GF-D8 (cell line): ENCODE measurements at regions not wholly inside any gene's neighbourhood (a gene's known extent, or its start where the extent isn't known, plus 50 kb on each side); places are given as distances from the start of the nearest gene placed in this dataset.
"Not testable (repeated sequence)": the region's sequence is repeated elsewhere in the genome, so short reads cannot be mapped to it uniquely, and the experiment has no call there.

Experiments
- DNase-seq: peaks from one replicate; lab custom pipeline; 2025; lab: John Stamatoyannopoulos, UW

GRCh38 chr7:86202833-86203232 lies 440.9 kb upstream of the GRM3 start:
- DNase-seq, result no peak

DNA sequence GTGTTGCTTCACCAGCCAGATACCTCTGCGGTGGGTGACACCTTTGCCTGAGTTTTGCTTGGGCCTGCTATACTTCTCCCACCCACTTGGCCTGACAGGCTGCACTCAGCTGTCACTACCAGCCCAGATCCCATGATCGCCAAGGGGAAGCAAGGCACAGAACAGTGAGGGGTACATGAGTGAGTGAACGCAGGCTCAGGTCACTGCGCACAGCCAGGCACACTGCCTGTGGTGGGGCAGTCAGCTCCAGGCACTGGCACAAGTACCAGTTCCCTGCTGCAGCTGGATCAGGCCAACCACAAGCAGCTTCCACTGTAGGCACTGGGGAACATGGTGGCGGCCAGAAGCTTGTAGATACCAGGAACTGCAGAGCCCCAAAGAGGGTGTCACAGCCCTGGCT lies 441.9 kb upstream of the GRM3 start:
- no peak for DNase-seq

GRCh38 chr7:86199881-86200614 lies 443.7 kb upstream of the GRM3 start:
- no peak for DNase-seq

- no peak for DNase-seq
Observed at GRCh38 chr7:86190351-86190750, 453.4 kb upstream of the GRM3 start.

DNA sequence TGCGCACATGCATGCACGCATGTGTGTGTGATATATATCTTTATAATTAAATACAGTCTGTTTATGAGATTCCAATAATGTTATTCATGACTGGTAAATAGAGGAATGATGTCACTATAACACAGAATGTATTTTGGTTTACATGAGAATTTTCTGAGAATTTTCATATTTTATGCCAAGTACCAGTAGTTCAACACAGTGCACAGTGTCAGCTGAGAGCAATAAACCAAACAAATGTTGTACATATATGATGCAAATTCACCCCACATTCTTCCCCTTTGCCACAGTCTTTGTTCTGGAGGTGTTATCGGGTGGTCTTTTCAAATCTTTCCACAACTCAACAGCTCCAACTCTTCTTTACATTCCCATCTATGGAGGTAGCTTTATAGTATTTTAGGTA lies 462.2 kb upstream of the GRM3 start:
- DNase-seq, result no peak

- no peak for DNase-seq
Observed at GRCh38 chr7:86164827-86165226, 478.9 kb upstream of the GRM3 start.

GRCh38 chr7:86158111-86158510 lies 485.6 kb upstream of the GRM3 start:
- DNase-seq, result no peak

DNA sequence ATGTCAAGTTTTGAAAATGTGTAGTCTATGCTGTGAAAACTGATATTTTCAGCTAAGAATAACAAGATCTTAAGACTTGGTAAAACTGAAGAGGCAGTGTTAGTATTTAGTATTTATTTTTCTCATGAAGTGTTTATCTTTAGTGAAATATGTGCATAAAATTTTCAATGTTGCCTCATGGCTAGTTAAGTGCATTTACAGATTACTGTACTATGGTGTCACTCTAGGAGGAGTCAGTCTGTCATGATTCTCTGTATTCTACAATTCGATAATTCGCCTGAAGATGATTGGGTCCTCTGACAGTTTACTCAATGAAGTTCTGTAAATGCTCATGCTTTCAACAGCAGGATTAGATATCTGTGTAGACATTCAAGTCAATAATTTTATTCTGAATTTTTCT lies 488.1 kb upstream of the GRM3 start:
- no peak for DNase-seq

DNA sequence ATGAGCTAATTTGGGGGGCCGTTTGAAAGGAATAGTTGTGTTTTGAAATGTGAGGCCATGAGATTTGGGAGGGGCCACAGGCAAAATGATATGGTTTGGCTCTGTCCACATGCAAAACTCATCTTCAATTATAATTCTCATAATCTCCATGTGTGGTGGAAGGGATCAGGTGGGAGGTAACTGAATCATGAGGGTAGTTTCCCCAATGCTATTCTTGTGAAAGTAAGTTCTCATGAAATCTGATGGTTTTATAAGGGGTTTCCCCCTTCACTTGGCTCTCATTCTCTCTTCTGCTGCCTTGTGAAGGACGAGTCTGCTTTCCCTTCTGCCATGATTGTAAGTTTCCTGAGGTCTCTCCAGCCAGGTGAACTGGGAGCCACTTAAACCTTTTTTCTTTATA lies 490.8 kb upstream of the GRM3 start:
- no peak for DNase-seq

DNA sequence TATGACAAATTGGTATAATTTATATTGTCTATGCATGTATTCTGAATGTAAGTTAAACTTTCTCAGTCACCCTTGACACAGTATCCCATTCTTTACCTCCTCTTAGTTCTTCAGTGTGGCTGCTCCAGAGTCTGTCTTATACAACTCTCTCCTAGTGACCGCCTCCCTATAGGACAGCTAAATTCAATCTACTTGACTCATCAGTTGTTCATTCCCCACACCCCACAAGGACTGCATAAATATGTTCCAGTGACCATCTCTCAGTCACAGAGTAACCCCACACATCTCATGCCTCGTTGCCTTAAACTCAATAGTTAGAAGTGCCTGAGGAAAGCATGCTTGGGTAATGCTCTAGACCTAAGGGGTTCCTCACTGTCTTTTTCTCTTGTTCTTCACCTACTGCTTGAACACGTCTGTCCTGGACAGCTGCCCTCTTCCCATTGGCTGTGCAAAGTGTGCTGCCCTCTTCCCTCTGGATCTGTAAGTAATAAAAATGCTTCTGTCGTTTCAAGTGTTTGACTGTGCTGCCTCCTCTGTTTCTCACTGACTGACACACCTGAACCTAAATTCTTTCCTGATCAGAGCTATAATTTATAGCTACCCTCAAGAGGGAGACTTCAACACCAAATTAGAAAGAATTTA lies 494.6 kb upstream of the GRM3 start:
- no peak for DNase-seq

DNA sequence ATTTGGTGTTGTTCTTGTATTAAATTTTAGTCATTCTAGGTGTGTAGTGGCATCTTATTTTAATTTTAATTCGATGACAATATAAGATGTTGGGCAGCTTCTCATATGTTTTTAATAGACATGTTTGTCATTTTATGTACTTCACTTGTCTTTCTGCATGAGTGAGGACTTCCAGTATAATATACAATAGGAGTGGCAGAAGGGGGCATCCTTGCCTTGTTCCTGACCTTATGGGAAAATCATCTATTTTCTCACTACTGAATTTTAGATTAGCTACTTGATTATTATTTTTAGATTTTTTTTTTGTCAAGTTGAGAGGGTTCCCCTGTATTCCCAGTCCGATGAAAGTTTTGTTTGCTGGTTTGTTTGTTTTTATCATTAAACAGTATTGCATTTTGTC lies 495.2 kb upstream of the GRM3 start:
- no peak for DNase-seq

DNA sequence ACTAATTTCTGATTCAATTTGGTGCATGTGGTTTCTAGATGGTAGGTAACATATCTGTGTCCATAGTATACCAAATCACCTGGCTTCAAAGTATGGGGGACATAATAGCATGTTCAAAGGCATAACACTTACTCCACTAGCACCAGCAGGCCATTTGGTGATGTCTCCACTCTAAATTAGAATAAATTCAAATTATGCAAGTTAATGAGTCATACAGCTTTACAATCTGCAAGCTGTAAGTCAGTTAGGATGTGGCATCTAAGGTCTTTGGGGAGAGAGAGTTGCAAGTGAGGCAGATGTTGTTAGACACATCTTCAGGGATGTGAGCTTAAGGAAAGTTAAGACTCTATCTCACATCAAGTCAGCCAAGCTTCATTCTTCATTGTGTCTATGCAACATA lies 506.4 kb upstream of the GRM3 start:
- no peak for DNase-seq

DNA sequence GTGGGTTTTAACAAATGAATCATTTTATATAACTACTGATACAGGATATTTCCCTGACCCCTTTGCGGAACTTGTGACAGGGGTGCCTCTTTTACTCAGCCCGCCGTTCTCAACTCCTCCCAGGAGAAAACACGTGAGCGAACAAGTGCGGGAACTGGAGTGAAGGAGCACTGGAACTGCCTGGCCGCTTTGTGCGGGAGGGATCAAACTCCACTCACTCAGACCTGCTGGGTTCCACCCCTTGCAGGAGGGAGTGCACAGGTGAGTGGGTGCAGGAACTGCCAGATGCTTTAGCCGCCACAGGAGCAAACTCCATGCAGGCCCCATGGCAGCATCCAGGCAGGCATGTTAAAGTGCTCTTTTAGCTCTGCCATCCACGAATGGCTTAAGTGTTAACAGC lies 513.4 kb upstream of the GRM3 start:
- DNase-seq, result no peak

- DNase-seq, result no peak
Observed at GRCh38 chr7:86123476-86123875, 520.2 kb upstream of the GRM3 start.

DNA sequence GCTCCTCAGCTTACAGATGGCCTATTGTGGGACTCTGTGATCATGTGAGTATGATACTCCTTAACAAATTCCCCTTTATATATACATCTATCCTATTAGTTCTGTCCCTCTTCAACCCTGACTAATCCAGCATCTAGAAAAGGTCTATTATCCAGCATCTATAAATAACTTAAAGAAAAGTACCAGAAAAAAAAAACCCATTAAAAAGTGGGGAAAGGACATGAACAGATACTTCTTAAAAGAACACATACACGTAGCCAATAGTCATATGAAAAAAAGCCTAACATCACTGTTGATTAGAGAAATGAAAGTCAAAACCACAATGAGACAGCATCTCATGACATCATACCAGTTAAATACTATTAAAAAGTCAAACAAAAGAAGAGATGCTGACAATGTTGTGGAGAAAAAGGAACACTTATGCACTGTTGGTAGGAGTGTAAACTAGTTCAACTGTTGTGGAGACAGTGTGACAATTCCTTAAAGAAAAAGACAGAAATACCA lies 549.5 kb upstream of the GRM3 start:
- DNase-seq, result no peak

GRCh38 chr7:86091369-86091768 lies 552.3 kb upstream of the GRM3 start:
- no peak for DNase-seq

GRCh38 chr7:86089455-86089854 lies 554.3 kb upstream of the GRM3 start:
- no peak for DNase-seq

GRCh38 chr7:86064572-86064971 lies 579.1 kb upstream of the GRM3 start:
- DNase-seq, result not testable (repeated sequence)

GRCh38 chr7:86058649-86059048 lies 585.1 kb upstream of the GRM3 start:
- DNase-seq, result no peak

DNA sequence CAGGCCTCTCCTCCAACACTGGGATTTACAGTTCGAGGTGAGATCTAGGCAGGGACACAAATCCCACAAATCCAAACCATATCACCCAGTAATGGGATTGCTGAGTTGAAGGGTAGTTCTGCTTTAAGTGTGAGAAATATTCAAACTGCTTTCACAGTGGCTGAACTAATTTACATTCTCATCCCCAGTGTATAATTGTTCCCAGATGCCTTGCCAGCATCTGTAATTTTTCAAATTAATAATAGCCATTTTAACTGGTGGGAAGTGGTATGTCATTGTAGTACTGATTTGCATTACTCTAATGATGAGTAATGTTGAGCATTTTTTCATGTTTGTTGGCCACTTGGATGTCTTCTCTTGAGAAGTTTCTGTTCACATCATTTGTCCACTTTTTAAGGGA lies 592.8 kb upstream of the GRM3 start:
- no peak for DNase-seq

GRCh38 chr7:86049910-86050309 lies 593.8 kb upstream of the GRM3 start:
- DNase-seq, result no peak

DNA sequence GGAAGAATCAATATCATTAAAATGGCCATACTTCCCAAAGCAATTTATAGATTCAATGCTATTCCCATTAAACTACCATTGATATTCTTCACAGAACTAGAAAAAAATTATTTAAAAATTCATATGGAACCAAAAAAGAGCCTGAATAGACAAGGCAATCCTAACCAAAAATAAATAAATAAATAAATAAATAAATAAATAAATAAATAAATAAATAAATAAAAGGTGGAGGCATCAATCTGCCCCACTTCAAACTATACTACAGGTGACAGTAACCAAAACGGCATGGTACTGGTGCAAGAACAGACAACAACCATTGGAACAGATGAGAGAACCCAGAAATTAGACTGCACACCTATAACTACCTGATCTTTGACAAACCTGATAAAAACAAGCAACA lies 598.5 kb upstream of the GRM3 start:
- not testable (repeated sequence) for DNase-seq

DNA sequence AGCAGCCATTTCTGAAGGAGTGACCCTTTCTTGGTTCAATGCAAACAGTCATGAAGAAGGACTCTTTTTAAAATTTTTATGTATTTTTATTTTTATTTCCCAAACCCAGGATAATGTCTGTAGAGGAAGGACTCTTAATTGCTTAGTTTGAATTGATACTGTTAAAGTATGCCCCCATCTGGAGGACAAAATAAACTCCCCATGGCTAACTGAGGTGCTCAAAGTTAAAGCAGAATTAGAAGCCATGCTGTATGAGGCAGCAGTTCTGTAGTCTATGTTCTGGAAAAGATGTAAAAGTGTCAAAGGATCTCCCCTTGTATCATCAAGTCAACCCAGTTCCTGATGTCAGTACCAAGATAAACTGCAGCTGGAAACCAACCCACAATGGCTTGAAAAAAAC lies 617.9 kb upstream of the GRM3 start:
- DNase-seq, result no peak

- no peak for DNase-seq
Observed at GRCh38 chr7:86013662-86014061, 630.0 kb upstream of the GRM3 start.
